Posterior cingulate gyrus (tissue), 11 donors: ENCODE measurements at regions not wholly inside any gene's neighbourhood (a gene's known extent, or its start where the extent isn't known, plus 50 kb on each side); places are given as distances from the start of the nearest gene placed in this dataset.
A peak's percentile ranks its signal among the peaks of the same experiment; 100 is the strongest.

Experiments
- DNase-seq, 10 donors: peaks; one replicate each; pipeline versions ENCODE4 v3.0.0 to v3.0.0-alpha.2; 2020 to 2021; ENCODE audit warnings: mixed read lengths in 3 of 10
- intact Hi-C: fragments of 100-400 bp; cut with DNase I; formaldehyde crosslinking; loops from one replicate; pipeline ENCODE4 v1.15.1; 2023

- intact Hi-C loops: no loop called here
These were observed 257.9 kb downstream of the PTEN start for GRCh38 chr10:88121361-88121760.

GRCh38 chr10:88122145-88122544, 258.7 kb downstream of the PTEN start:
- intact Hi-C loops: no loop called here
- DNase-seq: no peak

More at GRCh38 chr10:88121361-88121760, 257.9 kb downstream of the PTEN start:
- no peak for DNase-seq

GRCh38 chr10:88122576-88122975, 259.2 kb downstream of the PTEN start:
- intact Hi-C loops: no loop called here
- DNase-seq: no peak

GRCh38 chr10:88125766-88126165, 262.3 kb downstream of the PTEN start:
- DNase-seq: no peak
- intact Hi-C loops: no loop called here

GRCh38 chr10:88126699-88127098, 263.3 kb downstream of the PTEN start:
- DNase-seq: no peak
- intact Hi-C loops: no loop called here

- intact Hi-C loops: no loop called here
These were observed 263.8 kb downstream of the PTEN start for GRCh38 chr10:88127269-88127668.

GRCh38 chr10:88127766-88128165, 264.3 kb downstream of the PTEN start:
- no peak for DNase-seq
- intact Hi-C loops: no loop called here

More at GRCh38 chr10:88127269-88127668, 263.8 kb downstream of the PTEN start:
- no peak for DNase-seq

GRCh38 chr10:88129013-88129412, 265.6 kb downstream of the PTEN start:
- intact Hi-C loops: no loop called here
- no peak for DNase-seq

- no peak for DNase-seq
- intact Hi-C loops: no loop called here
These were observed 267.5 kb downstream of the PTEN start for GRCh38 chr10:88130912-88131311.

- intact Hi-C loops: no loop called here
- peak in 4 of 10 donors; percentile 25 to 77 (median 49) for DNase-seq
These were observed 268.2 kb downstream of the PTEN start for GRCh38 chr10:88131511-88132139.

GRCh38 chr10:88136712-88137111, 273.3 kb downstream of the PTEN start:
- DNase-seq: no peak
- intact Hi-C loops: no loop called here

GRCh38 chr10:88138319-88138848, 275.0 kb downstream of the PTEN start:
- no peak for DNase-seq
- intact Hi-C loops: no loop called here

- intact Hi-C loops: no loop called here
- DNase-seq: no peak
These were observed 283.8 kb downstream of the PTEN start for GRCh38 chr10:88147000-88147798.

- intact Hi-C loops: no loop called here
- no peak for DNase-seq
These were observed 286.5 kb downstream of the PTEN start for GRCh38 chr10:88149906-88150305.

- no peak for DNase-seq
- intact Hi-C loops: no loop called here
These were observed 286.9 kb downstream of the PTEN start for GRCh38 chr10:88150339-88150738.

GRCh38 chr10:88152728-88153133, 289.3 kb downstream of the PTEN start:
- intact Hi-C loops: no loop called here
- DNase-seq: no peak

- intact Hi-C loops: no loop called here
- no peak for DNase-seq
These were observed 291.3 kb downstream of the PTEN start for GRCh38 chr10:88154596-88155250.

GRCh38 chr10:88156341-88156740, 292.9 kb downstream of the PTEN start:
- no peak for DNase-seq
- intact Hi-C loops: no loop called here

- DNase-seq: no peak
These were observed 294.6 kb downstream of the PTEN start for GRCh38 chr10:88157981-88158465.

GRCh38 chr10:88158526-88159122, 295.2 kb downstream of the PTEN start:
- intact Hi-C loops: no loop called here
- DNase-seq: no peak

More at GRCh38 chr10:88157981-88158465, 294.6 kb downstream of the PTEN start:
- intact Hi-C loops: no loop called here
